NCI-H524 treated with DMSO at 0.1 percent for 48 hours (cell line): ENCODE measurements at regions not wholly inside any gene's neighbourhood (a gene's known extent, or its start where the extent isn't known, plus 50 kb on each side); places are given as distances from the start of the nearest gene placed in this dataset.

Experiments
- DNase-seq: peaks from one replicate; lab custom pipeline; 2025; lab: John Stamatoyannopoulos, UW

GRCh38 chr22:47596176-47596690, 833.8 kb downstream of the TBC1D22A start:
- DNase-seq = no peak

- peak; percentile 28 for DNase-seq
Measured at GRCh38 chr22:47594836-47595521, 832.5 kb downstream of the TBC1D22A start.

- DNase-seq = no peak
Measured at GRCh38 chr22:47593911-47594311, 831.5 kb downstream of the TBC1D22A start.

GRCh38 chr22:47593291-47593690, 830.8 kb downstream of the TBC1D22A start:
- DNase-seq = no peak

GRCh38 chr22:47592791-47593190, 830.3 kb downstream of the TBC1D22A start:
- no peak for DNase-seq

- no peak for DNase-seq
Measured at GRCh38 chr22:47591709-47592108, 829.3 kb downstream of the TBC1D22A start.

GRCh38 chr22:47591016-47591415, 828.6 kb downstream of the TBC1D22A start:
- no peak for DNase-seq

GRCh38 chr22:47589271-47590250, 827.1 kb downstream of the TBC1D22A start:
- DNase-seq = no peak

- no peak for DNase-seq
Measured at GRCh38 chr22:47588578-47588960, 826.1 kb downstream of the TBC1D22A start.

- no peak for DNase-seq
Measured at GRCh38 chr22:47587861-47588577, 825.6 kb downstream of the TBC1D22A start.

- DNase-seq = no peak
Measured at GRCh38 chr22:47587361-47587760, 824.9 kb downstream of the TBC1D22A start.

- DNase-seq = no peak
Measured at GRCh38 chr22:47586946-47587345, 824.5 kb downstream of the TBC1D22A start.

GRCh38 chr22:47586038-47586437, 823.6 kb downstream of the TBC1D22A start:
- no peak for DNase-seq

- DNase-seq = no peak
Measured at GRCh38 chr22:47583959-47584562, 821.6 kb downstream of the TBC1D22A start.

- no peak for DNase-seq
Measured at GRCh38 chr22:47582067-47582466, 819.6 kb downstream of the TBC1D22A start.

GRCh38 chr22:47580121-47580520, 817.7 kb downstream of the TBC1D22A start:
- DNase-seq = no peak

GRCh38 chr22:47576908-47577307, 814.5 kb downstream of the TBC1D22A start:
- DNase-seq = no peak

- DNase-seq = no peak
Measured at GRCh38 chr22:47575291-47575690, 812.8 kb downstream of the TBC1D22A start.

- no peak for DNase-seq
Measured at GRCh38 chr22:47574556-47574955, 812.1 kb downstream of the TBC1D22A start.

- DNase-seq = no peak
Measured at GRCh38 chr22:47573141-47573540, 810.7 kb downstream of the TBC1D22A start.

GRCh38 chr22:47572443-47572842, 810.0 kb downstream of the TBC1D22A start:
- no peak for DNase-seq

- DNase-seq = no peak
Measured at GRCh38 chr22:47571616-47572015, 809.2 kb downstream of the TBC1D22A start.
